ENCODE measurements at regions not wholly inside any gene's neighbourhood (a gene's known extent, or its start where the extent isn't known, plus 50 kb on each side); places are given as distances from the start of the nearest gene placed in this dataset.

DNA sequence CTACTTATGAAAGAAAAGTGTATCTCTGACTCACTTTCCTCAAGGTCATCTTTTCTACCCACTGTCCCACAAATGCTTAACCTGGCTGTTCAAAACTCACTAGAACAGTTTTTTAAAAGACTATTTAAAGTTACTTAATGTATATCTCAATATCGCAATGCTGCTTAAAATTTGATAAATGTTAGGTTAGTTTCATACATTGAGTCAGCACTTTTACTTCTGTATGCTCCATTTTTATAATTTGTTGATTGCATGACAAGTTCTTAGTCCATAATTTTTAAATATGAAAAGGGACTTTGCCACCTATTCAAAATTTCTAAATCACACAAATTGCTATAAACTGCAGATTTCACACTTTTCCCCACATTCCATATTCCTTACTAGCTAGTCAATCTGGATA, 231.7 kb upstream of the SLC39A10 start:
- no peak overlapping the region for H2AFZ ChIP-seq (ENCODE audit: control insufficient read depth, low read depth, low read length)
- no peaks in the 10 kb centered on the region for H3K4me1 ChIP-seq (ENCODE audit: control insufficient read depth, insufficient read depth, low read length)
- H3K27me3 ChIP-seq (replicated peaks in 1 of 2; ENCODE audit: control insufficient read depth in 2 of 2, insufficient read depth in 2 of 2, low read length in 1 of 2) = no peaks in the 10 kb centered on the region
- no peak overlapping the region for H3K4me2 ChIP-seq (ENCODE audit: control insufficient read depth, insufficient read depth)
- CTCF ChIA-PET = no interaction called here
- no peak for TF ChIP-seq KLF5 (IDR thresholded peaks at IDR 0.05; ENCODE audit: partially characterized antibody)
- TF ChIP-seq ZNF622 (IDR thresholded peaks at IDR 0.05) = no peak
- no peak for TF ChIP-seq ATF3 (IDR thresholded peaks at IDR 0.05; ENCODE audit: borderline replicate concordance, extremely low read depth, low read depth, low read length)
- TF ChIP-seq, protein P1, sequence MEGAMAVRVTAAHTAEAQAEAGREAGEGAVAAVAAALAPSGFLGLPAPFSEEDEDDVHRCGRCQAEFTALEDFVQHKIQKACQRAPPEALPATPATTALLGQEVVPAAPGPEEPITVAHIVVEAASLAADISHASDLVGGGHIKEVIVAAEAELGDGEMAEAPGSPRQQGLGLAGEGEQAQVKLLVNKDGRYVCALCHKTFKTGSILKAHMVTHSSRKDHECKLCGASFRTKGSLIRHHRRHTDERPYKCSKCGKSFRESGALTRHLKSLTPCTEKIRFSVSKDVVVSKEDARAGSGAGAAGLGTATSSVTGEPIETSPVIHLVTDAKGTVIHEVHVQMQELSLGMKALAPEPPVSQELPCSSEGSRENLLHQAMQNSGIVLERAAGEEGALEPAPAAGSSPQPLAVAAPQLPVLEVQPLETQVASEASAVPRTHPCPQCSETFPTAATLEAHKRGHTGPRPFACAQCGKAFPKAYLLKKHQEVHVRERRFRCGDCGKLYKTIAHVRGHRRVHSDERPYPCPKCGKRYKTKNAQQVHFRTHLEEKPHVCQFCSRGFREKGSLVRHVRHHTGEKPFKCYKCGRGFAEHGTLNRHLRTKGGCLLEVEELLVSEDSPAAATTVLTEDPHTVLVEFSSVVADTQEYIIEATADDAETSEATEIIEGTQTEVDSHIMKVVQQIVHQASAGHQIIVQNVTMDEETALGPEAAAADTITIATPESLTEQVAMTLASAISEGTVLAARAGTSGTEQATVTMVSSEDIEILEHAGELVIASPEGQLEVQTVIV (IDR thresholded peaks at IDR 0.05; ENCODE audit: borderline replicate concordance, partially characterized antibody) = no peak
- TF ChIP-seq TARDBP (IDR thresholded peaks at IDR 0.05; ENCODE audit: borderline replicate concordance) = no peak
- no peak for TF ChIP-seq ASH2L (IDR thresholded peaks at IDR 0.05; ENCODE audit: borderline replicate concordance, low read depth)
- no peak for TF ChIP-seq GABPA (IDR thresholded peaks at IDR 0.05; ENCODE audit: low read depth)
- no peak for TF ChIP-seq IRF5 (IDR thresholded peaks at IDR 0.05; ENCODE audit: borderline replicate concordance)
- intact Hi-C loops (cut with micrococcal nuclease; ENCODE audit: unreplicated experiment) (no loop called here), in situ Hi-C loops (cut with MboI) (no loop called here)
- BruUV-seq (replicated peaks) = no TSS peak
- H3K4me3 ChIP-seq = no peak overlapping the region
- no peaks in the 10 kb centered on the region for H4K20me1 ChIP-seq (ENCODE audit: control insufficient read depth, insufficient read depth)
- 100% methylated on average over 1 of the region's 1 CpG for WGBS (ENCODE audit: insufficient coverage, insufficient replicate concordance, low lambda C conversion rate, missing lambda C conversion rate)
- H3K79me2 ChIP-seq (ENCODE audit: control insufficient read depth, insufficient read depth, low read length) = no peaks in the 10 kb centered on the region
- no peak overlapping the region for H3K9ac ChIP-seq (ENCODE audit: control insufficient read depth, insufficient read depth, low read length)
- H3K9me3 ChIP-seq (replicated peaks; ENCODE audit: control insufficient read depth, insufficient read depth, low read length) = no peaks in the 10 kb centered on the region
- RAD21 ChIA-PET (ENCODE audit: unreplicated experiment) = no interaction called here
- no peak for FAIRE-seq
- H3K27ac ChIP-seq (ENCODE audit: control insufficient read depth, insufficient read depth) = no peak overlapping the region
- SMC1A ChIA-PET (ENCODE audit: uncharacterized antibody, unreplicated experiment) = interaction anchor here (1.9 kb wide), 1 partner anchor 12 kb away, joined by 5 read pairs; no protein-coding TSS in a partner anchor
- POLR2A ChIA-PET = no interaction called here
- no peak for ATAC-seq
- no peak for DNase-seq (ENCODE audit: low read depth, low spot score)
- H3K36me3 ChIP-seq (ENCODE audit: control insufficient read depth in 2 of 2, insufficient read depth in 2 of 2, low read length in 1 of 2) = no peaks in the 10 kb centered on the region

All from GM12878 (cell line).